ENCODE measurements at regions not wholly inside any gene's neighbourhood (a gene's known extent, or its start where the extent isn't known, plus 50 kb on each side); places are given as distances from the start of the nearest gene placed in this dataset.
"Not testable (repeated sequence)": the region's sequence is repeated elsewhere in the genome, so short reads cannot be mapped to it uniquely, and the experiment has no call there.

DNA sequence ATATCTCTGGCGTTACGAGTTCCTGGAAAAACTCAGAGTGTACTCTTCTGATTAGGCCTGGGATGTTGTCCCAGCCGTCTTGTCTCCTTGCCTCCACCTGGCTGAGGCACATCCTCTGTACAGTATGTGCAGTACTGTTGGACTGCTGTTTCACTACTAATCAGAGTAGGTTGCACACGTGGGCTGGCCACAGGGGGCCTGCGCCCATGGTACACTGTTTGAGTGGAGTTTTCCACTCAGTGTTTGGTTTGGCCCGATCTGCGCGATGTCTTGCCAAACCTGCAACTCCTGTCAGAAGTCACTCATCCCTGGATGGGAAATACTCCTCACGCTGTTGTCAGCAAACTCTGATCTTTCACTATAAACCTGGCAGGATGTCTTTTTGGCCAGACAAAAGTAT is 189.6 kb upstream of the CSNK1A1L start:
- DNase-seq (ENCODE audit: low spot score): no peak

DNA sequence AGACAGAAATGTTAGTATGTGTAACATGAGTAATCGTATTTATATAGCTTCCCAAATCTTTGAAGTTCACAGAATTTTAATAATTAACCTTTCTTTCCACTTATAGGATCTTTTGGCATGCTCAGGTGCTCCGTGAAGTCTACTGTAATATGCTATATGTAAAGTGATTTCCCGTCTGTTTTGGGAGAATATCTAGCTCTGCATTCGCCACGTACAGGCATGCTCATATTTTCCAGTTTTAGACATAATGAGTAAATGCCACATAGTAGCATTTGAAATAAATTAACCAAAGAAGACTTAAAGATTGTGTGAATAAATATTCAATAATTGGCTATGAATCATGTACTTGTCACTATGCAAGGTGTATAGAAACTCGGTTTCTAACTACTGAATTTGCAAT is 189.0 kb upstream of the CSNK1A1L start:
- no peak for DNase-seq (ENCODE audit: low spot score)

DNA sequence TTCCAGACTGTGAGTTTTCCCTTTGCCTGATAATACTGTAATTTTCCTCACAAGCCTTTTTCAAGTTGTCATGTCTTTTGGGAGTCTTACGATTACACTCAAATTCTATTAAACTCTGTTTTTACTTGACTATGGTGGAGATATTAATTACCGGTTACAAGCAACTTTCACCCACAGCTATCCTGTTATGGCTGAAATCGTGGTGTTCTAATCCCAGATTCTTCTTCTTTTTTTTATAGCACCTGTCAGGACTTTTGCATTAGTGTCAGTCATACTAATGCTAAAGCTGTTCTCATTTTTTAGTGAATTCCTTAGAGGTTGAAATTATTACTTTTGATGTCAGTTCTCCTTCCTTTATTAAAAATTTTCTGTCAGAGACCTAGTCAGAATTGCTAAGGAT is 187.8 kb upstream of the CSNK1A1L start:
- DNase-seq (ENCODE audit: low spot score): no peak

GRCh38 chr13:37290716-37291505 is 185.4 kb upstream of the CSNK1A1L start:
- DNase-seq (ENCODE audit: low spot score): no peak

GRCh38 chr13:37289212-37289935 is 183.9 kb upstream of the CSNK1A1L start:
- DNase-seq (ENCODE audit: low spot score): no peak

- DNase-seq (ENCODE audit: low spot score): no peak
Observed at GRCh38 chr13:37288057-37288720, 182.7 kb upstream of the CSNK1A1L start.

GRCh38 chr13:37280231-37280630 is 174.8 kb upstream of the CSNK1A1L start:
- DNase-seq (ENCODE audit: low spot score): not testable (repeated sequence)

- no peak for DNase-seq (ENCODE audit: low spot score)
Observed at GRCh38 chr13:37277435-37278144, 172.1 kb upstream of the CSNK1A1L start.

DNA sequence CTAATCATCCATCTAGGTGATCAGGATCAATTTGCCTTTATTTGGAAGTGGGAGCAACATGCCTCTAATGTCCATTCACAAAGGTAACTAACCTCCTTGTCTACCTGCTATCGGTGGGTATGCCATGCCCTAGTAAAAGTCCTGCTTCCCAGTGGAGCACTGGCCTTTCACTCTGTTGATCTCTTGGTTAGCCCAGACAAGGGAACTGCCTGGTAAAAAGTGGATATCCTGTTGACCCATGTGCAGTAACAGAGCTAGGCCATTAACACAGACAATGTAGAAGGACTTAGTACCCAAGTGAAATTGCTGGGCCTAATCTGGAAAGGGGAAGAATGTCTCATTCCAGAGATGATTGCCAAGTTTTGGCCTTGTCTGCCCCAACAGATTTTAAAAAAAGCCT is 171.5 kb upstream of the CSNK1A1L start:
- DNase-seq (ENCODE audit: low spot score): no peak

DNA sequence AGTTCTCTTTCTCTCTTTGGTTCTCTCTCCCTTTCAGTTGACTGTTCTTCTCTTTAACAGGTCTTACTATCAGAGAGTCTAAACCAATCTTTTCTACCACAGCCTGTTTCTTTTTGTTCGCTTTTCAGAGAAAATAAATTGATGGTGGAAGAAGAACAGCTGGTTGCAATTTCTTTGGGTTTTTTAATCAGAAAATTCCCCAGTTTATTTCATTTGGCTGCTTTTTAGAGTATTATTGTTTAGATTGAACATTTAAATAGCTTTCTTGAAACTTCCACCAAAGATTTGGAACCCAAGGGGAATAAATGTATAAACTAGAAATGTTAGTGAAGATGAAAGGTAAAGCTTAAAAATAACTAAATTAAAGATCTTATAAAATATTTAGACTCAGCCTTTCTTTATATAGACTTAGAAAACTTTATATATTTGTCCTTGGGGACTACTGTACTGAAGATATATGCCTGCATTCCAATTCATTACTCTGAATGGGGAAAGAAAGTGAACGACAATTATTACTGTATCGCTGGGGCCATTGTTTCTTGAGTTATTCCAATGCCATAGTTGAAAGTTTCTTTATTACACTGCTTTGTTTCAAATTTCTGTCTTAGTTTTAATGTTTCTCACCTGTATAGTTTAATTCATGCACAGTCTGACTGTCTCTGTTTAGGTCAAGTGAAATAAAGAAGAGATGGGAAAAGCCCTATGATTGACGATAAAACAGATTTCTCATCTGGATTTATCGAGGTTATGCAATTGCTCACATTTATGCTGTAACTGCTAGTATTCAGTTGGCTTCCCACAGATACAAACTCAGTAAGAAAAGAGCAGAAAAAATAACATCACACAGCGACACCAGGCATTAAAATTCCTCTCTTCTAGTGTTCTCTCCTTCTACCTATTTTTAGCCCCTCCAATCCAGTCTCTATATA is 169.4 kb upstream of the CSNK1A1L start:
- DNase-seq (ENCODE audit: low spot score): no peak

GRCh38 chr13:37273836-37274235 is 168.4 kb upstream of the CSNK1A1L start:
- DNase-seq (ENCODE audit: low spot score): no peak

- peak; percentile 10 for DNase-seq (ENCODE audit: low spot score)
Observed at GRCh38 chr13:37270226-37271001, 164.9 kb upstream of the CSNK1A1L start.

DNA sequence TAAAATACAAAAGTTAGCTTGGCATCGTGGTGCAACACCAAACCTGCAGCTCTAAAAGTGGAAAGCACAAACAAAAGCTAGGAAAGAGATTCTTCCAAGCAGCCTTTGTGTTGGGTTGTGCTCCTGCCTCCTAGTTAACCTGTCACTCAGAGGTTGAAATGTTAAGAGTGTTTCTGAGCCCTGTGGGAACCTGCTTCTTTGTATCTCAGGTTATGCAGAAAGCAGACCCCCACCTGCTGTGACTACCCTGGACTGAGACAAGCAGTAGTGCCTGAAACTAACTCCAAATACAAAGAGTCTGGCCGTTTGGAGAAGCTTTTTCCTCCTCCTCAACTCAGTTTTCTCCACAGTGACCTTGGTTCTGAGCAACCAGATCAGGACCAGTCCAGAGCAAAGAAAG is 158.4 kb upstream of the CSNK1A1L start:
- DNase-seq (ENCODE audit: low spot score): no peak

DNA sequence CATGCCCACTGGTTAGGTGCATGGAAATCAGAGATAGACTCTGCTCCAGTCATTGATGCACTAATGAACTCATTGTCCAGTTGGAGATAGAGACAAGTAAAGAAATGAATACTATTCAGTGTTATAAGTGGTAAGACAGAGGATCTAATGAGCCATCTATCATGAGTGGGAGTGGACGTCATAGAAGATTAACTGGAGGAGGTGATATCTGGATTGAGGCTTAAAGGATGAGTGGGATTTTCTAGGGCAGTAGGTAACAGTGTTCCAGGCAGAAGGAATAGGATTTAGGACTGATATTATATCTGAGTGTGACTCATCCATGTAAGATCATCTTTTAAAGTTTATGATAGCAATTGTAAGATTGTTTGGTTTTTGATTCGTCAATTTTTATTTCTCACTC is 152.2 kb upstream of the CSNK1A1L start:
- DNase-seq (ENCODE audit: low spot score): no peak

- DNase-seq (ENCODE audit: low spot score): no peak
Observed at GRCh38 chr13:37257051-37257450, 151.6 kb upstream of the CSNK1A1L start.

DNA sequence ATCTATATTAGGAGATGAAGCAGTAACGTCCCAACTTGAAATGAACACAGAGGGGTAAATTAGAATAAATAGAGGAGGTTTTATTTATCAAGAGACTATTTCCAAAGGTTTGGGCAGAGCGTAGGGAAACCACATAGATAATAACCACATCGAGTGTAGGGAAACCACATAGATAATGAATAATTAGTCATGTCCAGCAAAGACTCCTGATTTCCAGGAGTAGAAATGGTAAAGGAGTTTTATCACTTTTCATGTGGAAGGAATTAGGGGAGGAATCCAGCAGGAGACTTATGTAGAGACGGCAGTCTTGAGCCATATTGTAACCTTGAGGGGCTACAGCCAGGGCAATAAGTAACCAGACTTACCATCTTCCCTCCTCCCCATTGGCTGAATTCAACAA is 136.3 kb upstream of the CSNK1A1L start:
- no peak for DNase-seq (ENCODE audit: low spot score)

- DNase-seq (ENCODE audit: low spot score): no peak
Observed at GRCh38 chr13:37230346-37230745, 124.9 kb upstream of the CSNK1A1L start.

DNA sequence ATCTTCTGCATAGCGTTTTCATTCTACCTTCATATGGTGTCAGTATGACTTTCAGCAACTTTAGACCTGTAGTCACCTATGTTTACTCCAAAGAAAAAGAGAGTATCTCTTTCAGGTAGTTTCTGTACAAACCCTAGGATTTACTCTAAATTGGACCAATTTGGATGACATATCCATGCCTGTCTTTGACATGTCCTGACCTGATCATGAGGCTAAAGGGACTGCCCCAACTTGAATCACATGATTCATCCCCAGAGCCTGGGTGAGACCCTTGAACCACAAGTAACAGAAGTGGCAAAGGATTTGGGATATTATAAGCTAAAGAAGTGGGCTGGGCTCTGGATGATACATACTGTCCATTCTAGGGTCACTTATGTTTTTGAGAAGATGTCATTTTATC is 124.5 kb upstream of the CSNK1A1L start:
- no peak for DNase-seq (ENCODE audit: low spot score)

DNA sequence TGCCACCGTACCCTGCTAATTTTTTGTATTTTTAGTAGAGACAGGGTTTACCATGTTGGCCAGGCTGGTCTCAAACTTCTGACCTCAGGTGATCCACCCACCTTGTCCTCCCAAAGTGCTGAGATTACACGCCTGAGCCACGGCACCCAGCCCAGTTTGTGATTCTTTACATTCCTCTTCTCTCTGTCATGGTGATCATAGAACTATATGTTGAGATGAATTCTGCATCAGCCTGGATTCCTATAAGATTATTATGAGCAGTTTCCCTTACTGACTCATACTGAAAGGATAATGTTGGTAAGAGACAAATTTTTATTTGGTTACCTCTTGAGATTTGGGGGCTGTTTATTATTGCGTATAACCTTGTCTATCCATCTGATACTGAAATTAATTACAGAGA is 121.5 kb upstream of the CSNK1A1L start:
- DNase-seq (ENCODE audit: low spot score): no peak

GRCh38 chr13:37225414-37226070 is 120.1 kb upstream of the CSNK1A1L start:
- no peak for DNase-seq (ENCODE audit: low spot score)

All from NAMALWA (cell line).